CD4-positive, alpha-beta T cell treated with Interleukin-2 at 100 ng/mL for 4 hours (primary cell): ENCODE measurements at regions not wholly inside any gene's neighbourhood (a gene's known extent, or its start where the extent isn't known, plus 50 kb on each side); places are given as distances from the start of the nearest gene placed in this dataset.

Experiments used
- DNase-seq: peaks from one replicate; pipeline ENCODE4 v3.0.0-alpha.2; 2020; ENCODE audit warnings: low spot score

- no peak for DNase-seq
Observed at GRCh38 chr13:63090524-63090923, 1674.9 kb upstream of the PCDH20 start.

GRCh38 chr13:63088226-63088625 lies 1672.6 kb upstream of the PCDH20 start:
- DNase-seq: no peak

- no peak for DNase-seq
Observed at GRCh38 chr13:63086286-63086685, 1670.6 kb upstream of the PCDH20 start.

GRCh38 chr13:63085851-63086250 lies 1670.2 kb upstream of the PCDH20 start:
- DNase-seq: no peak

GRCh38 chr13:63081400-63082014 lies 1665.9 kb upstream of the PCDH20 start:
- no peak for DNase-seq

- no peak for DNase-seq
Observed at GRCh38 chr13:63075126-63075525, 1659.5 kb upstream of the PCDH20 start.

GRCh38 chr13:63050287-63050686 lies 1634.6 kb upstream of the PCDH20 start:
- DNase-seq: no peak

GRCh38 chr13:63048653-63049052 lies 1633.0 kb upstream of the PCDH20 start:
- DNase-seq: no peak

- DNase-seq: no peak
Observed at GRCh38 chr13:63044589-63045313, 1629.1 kb upstream of the PCDH20 start.

GRCh38 chr13:63042686-63043085 lies 1627.0 kb upstream of the PCDH20 start:
- no peak for DNase-seq

- DNase-seq: no peak
Observed at GRCh38 chr13:63041640-63042414, 1626.2 kb upstream of the PCDH20 start.

GRCh38 chr13:63026285-63026797 lies 1610.7 kb upstream of the PCDH20 start:
- no peak for DNase-seq

- DNase-seq: no peak
Observed at GRCh38 chr13:63025741-63026140, 1610.1 kb upstream of the PCDH20 start.

GRCh38 chr13:63024458-63024857 lies 1608.8 kb upstream of the PCDH20 start:
- no peak for DNase-seq

- DNase-seq: no peak
Observed at GRCh38 chr13:63011996-63012395, 1596.3 kb upstream of the PCDH20 start.

GRCh38 chr13:63010072-63010658 lies 1594.5 kb upstream of the PCDH20 start:
- DNase-seq: no peak

GRCh38 chr13:63005625-63006024 lies 1590.0 kb upstream of the PCDH20 start:
- no peak for DNase-seq

GRCh38 chr13:62997696-62998095 lies 1582.0 kb upstream of the PCDH20 start:
- no peak for DNase-seq

- DNase-seq: no peak
Observed at GRCh38 chr13:62997038-62997599, 1581.5 kb upstream of the PCDH20 start.

- no peak for DNase-seq
Observed at GRCh38 chr13:62973804-62974203, 1558.2 kb upstream of the PCDH20 start.

- no peak for DNase-seq
Observed at GRCh38 chr13:62964522-62964921, 1548.9 kb upstream of the PCDH20 start.

GRCh38 chr13:62960723-62961122 lies 1545.1 kb upstream of the PCDH20 start:
- DNase-seq: no peak
